BE2C (cell line): ENCODE measurements at regions not wholly inside any gene's neighbourhood (a gene's known extent, or its start where the extent isn't known, plus 50 kb on each side); places are given as distances from the start of the nearest gene placed in this dataset.

Source experiments
- DNase-seq: peaks from one replicate; pipeline ENCODE4 v3.0.0-alpha.2; 2020
- H3K27me3 ChIP-seq: fragments of 250-450 bp; sonication (Bioruptor Pico); 2 replicates; pipeline ENCODE4 v1.5.1; 2020; ENCODE audit warnings: mild to moderate bottlenecking
- H3K36me3 ChIP-seq: fragments of 250-450 bp; sonication (Bioruptor Pico); 2 replicates; pipeline ENCODE4 v1.5.1; 2020; ENCODE audit warnings: mild to moderate bottlenecking
- H3K4me1 ChIP-seq: fragments of 250-450 bp; sonication (Bioruptor Pico); 2 replicates; pipeline ENCODE4 v1.5.1; 2020
- H3K4me3 ChIP-seq: 2 replicates; pipeline ENCODE4 v1.5.1; 2011; ENCODE audit warnings: low read depth, low read length
- H3K9me3 ChIP-seq: fragments of 250-450 bp; sonication (Bioruptor Pico); 2 replicates; pipeline ENCODE4 v1.5.1; 2020
- CTCF ChIP-seq: IDR thresholded peaks from 2 replicates; pipeline ENCODE4 v1.5.1; 2012; ENCODE audit warnings: mild to moderate bottlenecking, low read depth, low read length

- TF ChIP-seq CTCF, result no peak
- Histone ChIP-seq H3K9me3 (no peaks in the 10 kb centered on the region), H3K4me1 (0 out of 2 replicates have a peak, but pooled peaks cover 2% of the 10 kb centered on the region), H3K27me3 (no peaks in the 10 kb centered on the region), H3K36me3 (no peaks in the 10 kb centered on the region), H3K4me3 (no peak overlapping the region)
- no peak for DNase-seq
Observed at GRCh38 chr2:223203971-223204929, 152.3 kb downstream of the KCNE4 start.

GRCh38 chr2:223210489-223210888 lies 158.5 kb downstream of the KCNE4 start:
- no peak for TF ChIP-seq CTCF
- no peak overlapping the region for H3K4me3 ChIP-seq
- H3K4me1 ChIP-seq, result no peaks in the 10 kb centered on the region
- peaks cover 4% of the 10 kb centered on the region; the same call in 1 of the 2 replicates for H3K9me3 ChIP-seq
- H3K36me3 ChIP-seq, result no peaks in the 10 kb centered on the region
- no peak for DNase-seq
- no peaks in the 10 kb centered on the region for H3K27me3 ChIP-seq

GRCh38 chr2:223214394-223215253 lies 162.6 kb downstream of the KCNE4 start:
- no peak for TF ChIP-seq CTCF
- Histone ChIP-seq H3K36me3 (no peaks in the 10 kb centered on the region), H3K27me3 (no peaks in the 10 kb centered on the region), H3K4me3 (no peak overlapping the region), H3K9me3 (peaks cover 4% of the 10 kb centered on the region; the same call in 1 of the 2 replicates), H3K4me1 (no peaks in the 10 kb centered on the region)
- DNase-seq, result no peak

GRCh38 chr2:223215254-223215516 lies 163.2 kb downstream of the KCNE4 start:
- no peak for DNase-seq
- no peak for TF ChIP-seq CTCF
- Histone ChIP-seq H3K4me3 (no peak overlapping the region), H3K9me3 (peaks cover 4% of the 10 kb centered on the region; the same call in 1 of the 2 replicates), H3K4me1 (no peaks in the 10 kb centered on the region), H3K36me3 (no peaks in the 10 kb centered on the region), H3K27me3 (no peaks in the 10 kb centered on the region)

GRCh38 chr2:223217373-223217772 lies 165.4 kb downstream of the KCNE4 start:
- no peak overlapping the region for H3K4me3 ChIP-seq
- no peak for TF ChIP-seq CTCF
- no peaks in the 10 kb centered on the region for H3K36me3 ChIP-seq
- H3K4me1 ChIP-seq, result no peaks in the 10 kb centered on the region
- no peak for DNase-seq
- H3K9me3 ChIP-seq, result no peaks in the 10 kb centered on the region
- H3K27me3 ChIP-seq, result no peaks in the 10 kb centered on the region
